PC-3 (cell line): ENCODE measurements at regions not wholly inside any gene's neighbourhood (a gene's known extent, or its start where the extent isn't known, plus 50 kb on each side); places are given as distances from the start of the nearest gene placed in this dataset.

Experiments
- EZH2 ChIP-seq: fragments of 300-600 bp; sonication (generic); IDR thresholded peaks from one replicate; pipeline ENCODE4 v1.6.1; 2017; ENCODE audit warnings: antibody characterized with exemption, mild to moderate bottlenecking, low read length; ENCODE audit not compliant: unreplicated experiment
- EZH2phosphoT487 ChIP-seq: fragments of 300-600 bp; sonication (generic); IDR thresholded peaks from 2 replicates; pipeline ENCODE4 v1.6.1; 2018; ENCODE audit warnings: mild to moderate bottlenecking, antibody characterized with exemption, low read length, borderline replicate concordance
- TF ChIP-seq, protein P1 (sequence below): fragments of 300-600 bp; sonication (generic); conservative IDR thresholded peaks from 2 replicates; pipeline ENCODE4 v1.5.1; 2017; ENCODE audit warnings: antibody characterized with exemption, low read depth, mild to moderate bottlenecking, low read length

GRCh38 chr16:62253966-62254365 is 217.7 kb upstream of the CDH8 start:
- TF ChIP-seq EZH2 (no peak), EZH2phosphoT487 (no peak)
- TF ChIP-seq, protein P1, sequence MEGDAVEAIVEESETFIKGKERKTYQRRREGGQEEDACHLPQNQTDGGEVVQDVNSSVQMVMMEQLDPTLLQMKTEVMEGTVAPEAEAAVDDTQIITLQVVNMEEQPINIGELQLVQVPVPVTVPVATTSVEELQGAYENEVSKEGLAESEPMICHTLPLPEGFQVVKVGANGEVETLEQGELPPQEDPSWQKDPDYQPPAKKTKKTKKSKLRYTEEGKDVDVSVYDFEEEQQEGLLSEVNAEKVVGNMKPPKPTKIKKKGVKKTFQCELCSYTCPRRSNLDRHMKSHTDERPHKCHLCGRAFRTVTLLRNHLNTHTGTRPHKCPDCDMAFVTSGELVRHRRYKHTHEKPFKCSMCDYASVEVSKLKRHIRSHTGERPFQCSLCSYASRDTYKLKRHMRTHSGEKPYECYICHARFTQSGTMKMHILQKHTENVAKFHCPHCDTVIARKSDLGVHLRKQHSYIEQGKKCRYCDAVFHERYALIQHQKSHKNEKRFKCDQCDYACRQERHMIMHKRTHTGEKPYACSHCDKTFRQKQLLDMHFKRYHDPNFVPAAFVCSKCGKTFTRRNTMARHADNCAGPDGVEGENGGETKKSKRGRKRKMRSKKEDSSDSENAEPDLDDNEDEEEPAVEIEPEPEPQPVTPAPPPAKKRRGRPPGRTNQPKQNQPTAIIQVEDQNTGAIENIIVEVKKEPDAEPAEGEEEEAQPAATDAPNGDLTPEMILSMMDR, result no peak
